ENCODE measurements at regions not wholly inside any gene's neighbourhood (a gene's known extent, or its start where the extent isn't known, plus 50 kb on each side); places are given as distances from the start of the nearest gene placed in this dataset.
A peak's percentile ranks its signal among the peaks of the same experiment; 100 is the strongest.

GRCh38 chr2:67877301-67877700 lies 185.5 kb downstream of the C1D start:
- intact Hi-C loops (cut with DNase I): no loop called here

GRCh38 chr2:67878743-67879142 lies 184.1 kb downstream of the C1D start:
- ATAC-seq (peak in 2 of 8 donors; percentile 39 to 62), DNase-seq (no peak)
- 52 to 60% methylated on average over 1 of the region's 1 CpG for WGBS, 2 donors
- Histone ChIP-seq H3K4me3 (no peak overlapping the region), H3K36me3 (no peaks in the 10 kb centered on the region), H3K27me3 (peaks cover 0 to 7% (median 3%) of the 10 kb centered on the region in 7 donors), H3K4me1 (no peaks in the 10 kb centered on the region), H3K27ac (no peak overlapping the region), H3K9me3 (peaks cover 0 to 3% (median 0%) of the 10 kb centered on the region in 11 donors)
- no peak for TF ChIP-seq CTCF (IDR thresholded peaks at IDR 0.05)
- intact Hi-C loops (cut with DNase I): no loop called here

More at GRCh38 chr2:67877301-67877700, 185.5 kb downstream of the C1D start:
- H3K27ac ChIP-seq: no peak overlapping the region
- DNase-seq (no peak), ATAC-seq (no peak)
- peaks cover 0 to 4% (median 0%) of the 10 kb centered on the region in 11 donors for H3K9me3 ChIP-seq
- no peak for TF ChIP-seq CTCF (IDR thresholded peaks at IDR 0.05)
- no peaks in the 10 kb centered on the region for H3K4me1 ChIP-seq
- peaks cover 0 to 10% (median 3%) of the 10 kb centered on the region in 7 donors for H3K27me3 ChIP-seq
- 47% methylated on average over 3 of the region's 3 CpGs for WGBS, 2 donors
- no peaks in the 10 kb centered on the region for H3K36me3 ChIP-seq
- H3K4me3 ChIP-seq: no peak overlapping the region

- intact Hi-C loops (cut with DNase I): no loop called here
- Histone ChIP-seq H3K4me1 (no peaks in the 10 kb centered on the region), H3K9me3 (no peaks in the 10 kb centered on the region), H3K36me3 (no peaks in the 10 kb centered on the region), H3K27ac (no peak overlapping the region), H3K4me3 (no peak overlapping the region), H3K27me3 (peaks cover 0 to 7% (median 0%) of the 10 kb centered on the region in 7 donors)
- no peak for DNase-seq
- ATAC-seq: no peak
- 64 to 70% methylated on average over 4 of the region's 4 CpGs for WGBS, 2 donors
- TF ChIP-seq CTCF (IDR thresholded peaks at IDR 0.05): no peak
Measured at GRCh38 chr2:67879586-67880290, 183.1 kb downstream of the C1D start.

- Histone ChIP-seq H3K4me3 (no peak overlapping the region), H3K9me3 (no peaks in the 10 kb centered on the region), H3K36me3 (no peaks in the 10 kb centered on the region), H3K4me1 (no peaks in the 10 kb centered on the region), H3K27ac (no peak overlapping the region), H3K27me3 (peaks cover 0 to 4% (median 0%) of the 10 kb centered on the region in 7 donors)
- ATAC-seq: peak in 1 of 8 donors; percentile 25
- no peak for DNase-seq
- 30 to 38% methylated on average over 10 of the region's 10 CpGs for WGBS, 2 donors
- no peak for TF ChIP-seq CTCF (IDR thresholded peaks at IDR 0.05)
- intact Hi-C loops (cut with DNase I): no loop called here
Measured at GRCh38 chr2:67880291-67880761, 182.5 kb downstream of the C1D start.

All from heart right ventricle (tissue), 16 donors.